GM12878 (cell line): ENCODE measurements at regions not wholly inside any gene's neighbourhood (a gene's known extent, or its start where the extent isn't known, plus 50 kb on each side); places are given as distances from the start of the nearest gene placed in this dataset.

Source experiments
- ATAC-seq: fragments of 200-7000 bp; cut with Tn5 transposase; 3 replicates; pipeline ENCODE4 v1.9.1; 2020; ENCODE audit warnings: mild to moderate bottlenecking, moderate library complexity
- BruUV-seq: library from RNA; stranded (reverse); fragments of 400-500 nt; replicated peaks from 2 replicates; lab custom pipeline; 2021; lab: Mats Ljungman, UMichigan
- CTCF ChIA-PET: fragments of 300-600 bp; sonication (Branson Sonifier 250); formaldehyde crosslinking; extraction: SDS; loops from one replicate; lab custom pipeline; 2021; ENCODE audit warnings: inconsistent platforms; lab: Yijun Ruan, JAX
- POLR2A ChIA-PET: fragments of 350-600 bp; formaldehyde crosslinking; extraction: SDS; loops from one replicate; lab custom pipeline; 2021; ENCODE audit warnings: inconsistent platforms; lab: Charles Lee
- RAD21 ChIA-PET: fragments of 300-600 bp; sonication (Branson Sonifier 250); formaldehyde crosslinking; loops from one replicate; lab custom pipeline; 2023; ENCODE audit warnings: antibody characterized with exemption; ENCODE audit not compliant: unreplicated experiment; lab: Charles Lee
- SMC1A ChIA-PET: fragments of 300-600 bp; sonication (Branson Sonifier 250); formaldehyde crosslinking; loops from one replicate; lab custom pipeline; 2023; ENCODE audit not compliant: unreplicated experiment, uncharacterized antibody; lab: Charles Lee
- DNase-seq: peaks from one replicate; pipeline ENCODE4 v3.0.0-alpha.2; 2011; ENCODE audit warnings: low read depth, low spot score
- FAIRE-seq: peaks from 3 replicates; lab custom pipeline; 2011; peaks lifted over from hg19 to GRCh38; lab: Jason Lieb, UNC
- H2AFZ ChIP-seq: 2 replicates; pipeline ENCODE4 v1.6.0; 2011; ENCODE audit warnings: low read depth, low read length, control low read depth; ENCODE audit not compliant: control insufficient read depth
- H3K27ac ChIP-seq: 2 replicates; pipeline ENCODE4 v1.5.1; 2011; ENCODE audit warnings: control low read depth; ENCODE audit not compliant: control insufficient read depth, insufficient read depth
- H3K27me3 ChIP-seq, 2 experiments: replicated peaks in 1 of 2; 2 replicates each; pipeline versions ENCODE4 v1.6.0 to v1.6.1; 2011; ENCODE audit warnings: low read length in 1 of 2; ENCODE audit not compliant: control insufficient read depth in 2 of 2, insufficient read depth in 2 of 2
- H3K36me3 ChIP-seq, 2 experiments: 2 replicates each; pipeline ENCODE4 v1.5.1; 2011; ENCODE audit warnings: low read length in 1 of 2; ENCODE audit not compliant: control insufficient read depth in 2 of 2, insufficient read depth in 2 of 2
- H3K4me1 ChIP-seq: 2 replicates; pipeline ENCODE4 v1.6.1; 2011; ENCODE audit warnings: mild to moderate bottlenecking, low read length, moderate library complexity, mixed read lengths; ENCODE audit not compliant: control insufficient read depth, insufficient read depth
- H3K4me2 ChIP-seq: 2 replicates; pipeline ENCODE4 v1.6.0; 2011; ENCODE audit warnings: control low read depth; ENCODE audit not compliant: control insufficient read depth, insufficient read depth
- H3K4me3 ChIP-seq: fragments of 200-600 bp; sonication (generic); 2 replicates; pipeline ENCODE4 v1.5.1; 2016
- H3K79me2 ChIP-seq: 2 replicates; pipeline ENCODE4 v1.6.0; 2011; ENCODE audit warnings: low read length; ENCODE audit not compliant: control insufficient read depth, insufficient read depth
- H3K9ac ChIP-seq: 2 replicates; pipeline ENCODE4 v1.8.0; 2011; ENCODE audit warnings: low read length, control low read depth, mixed read lengths; ENCODE audit not compliant: control insufficient read depth, insufficient read depth
- H3K9me3 ChIP-seq: replicated peaks from 3 replicates; pipeline ENCODE4 v1.5.1; 2011; ENCODE audit warnings: mild to moderate bottlenecking, low read length; ENCODE audit not compliant: control insufficient read depth, insufficient read depth
- H4K20me1 ChIP-seq: 2 replicates; pipeline ENCODE4 v1.6.0; 2011; ENCODE audit not compliant: control insufficient read depth, insufficient read depth
- FOS ChIP-seq: IDR thresholded peaks from 3 replicates; pipeline ENCODE4 v1.6.1; 2011; ENCODE audit warnings: borderline replicate concordance; ENCODE audit not compliant: insufficient read length; ENCODE audit errors: extremely low read depth
- HDAC6 ChIP-seq: fragments of 200-600 bp; sonication (generic); IDR thresholded peaks from one replicate; pipeline ENCODE4 v1.8.0; 2017; ENCODE audit warnings: antibody characterized with exemption; ENCODE audit not compliant: unreplicated experiment
- JUNB ChIP-seq: IDR thresholded peaks from 2 replicates; pipeline ENCODE4 v1.6.1; 2016; ENCODE audit warnings: antibody characterized with exemption, mild to moderate bottlenecking
- KDM1A ChIP-seq: fragments of 200-600 bp; sonication (generic); IDR thresholded peaks from 2 replicates; pipeline ENCODE4 v1.6.1; 2016; ENCODE audit warnings: borderline replicate concordance
- POLR2A ChIP-seq: IDR thresholded peaks from 2 replicates; pipeline ENCODE4 v1.6.1; 2011; ENCODE audit warnings: low read depth, mild to moderate bottlenecking, low read length
- RAD21 ChIP-seq: IDR thresholded peaks from 2 replicates; pipeline ENCODE4 v1.6.1; 2011; ENCODE audit warnings: mild to moderate bottlenecking, low read depth, low read length, moderate library complexity; ENCODE audit not compliant: insufficient read depth
- RELB ChIP-seq: fragments of 450-650 bp; IDR thresholded peaks from 2 replicates; pipeline ENCODE4 v1.6.1; 2017; ENCODE audit warnings: low read depth, mild to moderate bottlenecking, moderate library complexity
- SMARCA5 ChIP-seq: fragments of 450-650 bp; IDR thresholded peaks from 2 replicates; pipeline ENCODE4 v1.6.1; 2017; ENCODE audit warnings: mild to moderate bottlenecking
- SPI1 ChIP-seq: IDR thresholded peaks from 2 replicates; pipeline ENCODE4 v1.6.1; 2011; ENCODE audit warnings: low read depth, mild to moderate bottlenecking, low read length, moderate library complexity, borderline replicate concordance; ENCODE audit not compliant: insufficient read depth
- SREBF2 ChIP-seq: IDR thresholded peaks from 2 replicates; pipeline ENCODE4 v1.6.1; 2012; ENCODE audit warnings: mild to moderate bottlenecking, low read length
- STAT3 ChIP-seq: IDR thresholded peaks from 2 replicates; pipeline ENCODE4 v1.6.1; 2011; ENCODE audit warnings: low read depth, low read length, improper control_type of control experiment
- TCF7 ChIP-seq: IDR thresholded peaks from 2 replicates; pipeline ENCODE4 v1.6.1; 2014; ENCODE audit warnings: antibody characterized with exemption, borderline replicate concordance
- YY1 ChIP-seq: IDR thresholded peaks from 2 replicates; pipeline ENCODE4 v1.6.1; 2011; ENCODE audit warnings: low read depth, mild to moderate bottlenecking, low read length
- WGBS: methylation state at CpG from one replicate; pipeline ENCODE4 v1.1.6; 2016; ENCODE audit warnings: low lambda C conversion rate; ENCODE audit not compliant: insufficient replicate concordance, insufficient coverage; ENCODE audit errors: missing lambda C conversion rate; 5-methylcytosine and 5-hydroxymethylcytosine counted together
- in situ Hi-C: fragments of 300-500 bp; cut with MboI; formaldehyde crosslinking; loops from 9 replicates; pipeline ENCODE4 v1.14.3; 2018; ENCODE audit warnings: mixed read lengths
- intact Hi-C: fragments of 100-400 bp; cut with micrococcal nuclease; formaldehyde crosslinking; loops from one replicate; pipeline ENCODE4 v1.14.2; 2022; ENCODE audit not compliant: unreplicated experiment
- TF ChIP-seq, protein P1 (sequence below): fragments of 450-650 bp; IDR thresholded peaks from 2 replicates; pipeline ENCODE4 v1.6.1; 2017; ENCODE audit warnings: mild to moderate bottlenecking, moderate library complexity
- TF ChIP-seq, protein P2 (sequence below): IDR thresholded peaks from 2 replicates; pipeline ENCODE4 v1.6.1; 2012; ENCODE audit warnings: low read depth, low read length, improper control_type of control experiment

DNA sequence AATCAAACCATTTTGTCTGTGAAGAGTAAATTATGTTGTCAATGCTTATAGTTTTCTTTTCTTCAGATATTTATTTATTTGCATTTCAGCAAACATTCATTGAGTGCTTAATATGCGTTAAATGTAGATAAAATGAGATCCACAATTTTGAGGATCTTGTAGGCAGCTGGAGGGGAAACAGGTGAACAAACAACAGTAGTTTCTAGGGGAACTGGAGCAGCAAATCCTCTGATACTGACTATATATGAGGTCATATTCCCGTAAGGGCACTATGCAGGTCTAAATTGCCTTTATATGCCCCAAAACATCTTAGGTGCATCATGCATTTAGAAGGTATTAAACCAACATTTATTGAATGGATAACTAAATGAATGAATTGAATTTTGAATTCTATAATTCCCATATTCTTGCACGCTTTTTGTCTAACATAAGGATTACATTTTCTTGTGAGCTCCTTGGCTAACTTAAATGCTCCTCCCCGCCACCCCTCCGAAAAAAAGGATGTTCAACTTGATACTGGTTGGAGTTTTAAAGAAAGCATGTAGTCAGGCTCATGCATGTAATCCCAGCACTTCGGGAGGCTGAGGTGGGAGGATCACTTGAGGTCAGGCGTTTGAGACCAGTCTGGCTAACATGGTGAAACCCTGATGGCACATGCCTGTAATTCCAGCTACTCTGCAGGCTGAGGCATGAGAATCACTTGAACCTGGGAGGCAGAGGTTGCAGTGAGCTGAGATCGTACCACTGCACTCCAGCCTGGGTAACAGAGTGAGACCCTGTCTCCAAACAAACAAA, 299.8 kb downstream of the TMEM38B start:
- Histone ChIP-seq H3K27me3 (peaks cover 0 to 2% of the 10 kb centered on the region in 2 experiments; a peak in 3 of 4 replicates), H3K9ac (no peak overlapping the region), H3K27ac (no peak overlapping the region), H3K4me3 (no peak overlapping the region), H4K20me1 (no peaks in the 10 kb centered on the region), H3K4me1 (no peaks in the 10 kb centered on the region), H3K36me3 (no peaks in the 10 kb centered on the region), H3K79me2 (no peaks in the 10 kb centered on the region), H2AFZ (no peak overlapping the region), H3K4me2 (no peak overlapping the region), H3K9me3 (no peaks in the 10 kb centered on the region)
- no peak for DNase-seq
- 25% methylated on average over 8 of the region's 8 CpGs for WGBS
- SMC1A ChIA-PET, result interaction anchor here (1.5 kb wide), 1 partner anchor 12 kb away, joined by 4 read pairs; no protein-coding TSS in a partner anchor
- CTCF ChIA-PET, result no interaction called here
- BruUV-seq, result no TSS peak
- in situ Hi-C loops, result no loop called here
- intact Hi-C loops, result no loop called here
- RAD21 ChIA-PET, result no interaction called here
- no peak for FAIRE-seq
- no peak for ATAC-seq
- no peak for TF ChIP-seq RELB
- no peak for TF ChIP-seq TCF7
- no peak for TF ChIP-seq SREBF2
- TF ChIP-seq JUNB, result no peak
- TF ChIP-seq, protein P1, sequence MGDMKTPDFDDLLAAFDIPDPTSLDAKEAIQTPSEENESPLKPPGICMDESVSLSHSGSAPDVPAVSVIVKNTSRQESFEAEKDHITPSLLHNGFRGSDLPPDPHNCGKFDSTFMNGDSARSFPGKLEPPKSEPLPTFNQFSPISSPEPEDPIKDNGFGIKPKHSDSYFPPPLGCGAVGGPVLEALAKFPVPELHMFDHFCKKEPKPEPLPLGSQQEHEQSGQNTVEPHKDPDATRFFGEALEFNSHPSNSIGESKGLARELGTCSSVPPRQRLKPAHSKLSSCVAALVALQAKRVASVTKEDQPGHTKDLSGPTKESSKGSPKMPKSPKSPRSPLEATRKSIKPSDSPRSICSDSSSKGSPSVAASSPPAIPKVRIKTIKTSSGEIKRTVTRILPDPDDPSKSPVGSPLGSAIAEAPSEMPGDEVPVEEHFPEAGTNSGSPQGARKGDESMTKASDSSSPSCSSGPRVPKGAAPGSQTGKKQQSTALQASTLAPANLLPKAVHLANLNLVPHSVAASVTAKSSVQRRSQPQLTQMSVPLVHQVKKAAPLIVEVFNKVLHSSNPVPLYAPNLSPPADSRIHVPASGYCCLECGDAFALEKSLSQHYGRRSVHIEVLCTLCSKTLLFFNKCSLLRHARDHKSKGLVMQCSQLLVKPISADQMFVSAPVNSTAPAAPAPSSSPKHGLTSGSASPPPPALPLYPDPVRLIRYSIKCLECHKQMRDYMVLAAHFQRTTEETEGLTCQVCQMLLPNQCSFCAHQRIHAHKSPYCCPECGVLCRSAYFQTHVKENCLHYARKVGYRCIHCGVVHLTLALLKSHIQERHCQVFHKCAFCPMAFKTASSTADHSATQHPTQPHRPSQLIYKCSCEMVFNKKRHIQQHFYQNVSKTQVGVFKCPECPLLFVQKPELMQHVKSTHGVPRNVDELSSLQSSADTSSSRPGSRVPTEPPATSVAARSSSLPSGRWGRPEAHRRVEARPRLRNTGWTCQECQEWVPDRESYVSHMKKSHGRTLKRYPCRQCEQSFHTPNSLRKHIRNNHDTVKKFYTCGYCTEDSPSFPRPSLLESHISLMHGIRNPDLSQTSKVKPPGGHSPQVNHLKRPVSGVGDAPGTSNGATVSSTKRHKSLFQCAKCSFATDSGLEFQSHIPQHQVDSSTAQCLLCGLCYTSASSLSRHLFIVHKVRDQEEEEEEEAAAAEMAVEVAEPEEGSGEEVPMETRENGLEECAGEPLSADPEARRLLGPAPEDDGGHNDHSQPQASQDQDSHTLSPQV, result no peak
- no peak for TF ChIP-seq HDAC6
- TF ChIP-seq STAT3, result no peak
- no peak for TF ChIP-seq YY1
- TF ChIP-seq, protein P2, sequence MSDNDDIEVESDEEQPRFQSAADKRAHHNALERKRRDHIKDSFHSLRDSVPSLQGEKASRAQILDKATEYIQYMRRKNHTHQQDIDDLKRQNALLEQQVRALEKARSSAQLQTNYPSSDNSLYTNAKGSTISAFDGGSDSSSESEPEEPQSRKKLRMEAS, result no peak
- TF ChIP-seq SMARCA5, result no peak
- no peak for TF ChIP-seq SPI1
- no peak for TF ChIP-seq KDM1A
- no peak for TF ChIP-seq FOS
- TF ChIP-seq POLR2A, result no peak
- no peak for TF ChIP-seq RAD21
- POLR2A ChIA-PET, result no interaction called here
